MM.1S (cell line): ENCODE measurements at regions not wholly inside any gene's neighbourhood (a gene's known extent, or its start where the extent isn't known, plus 50 kb on each side); places are given as distances from the start of the nearest gene placed in this dataset.
"Not testable (repeated sequence)": the region's sequence is repeated elsewhere in the genome, so short reads cannot be mapped to it uniquely, and the experiment has no call there.

ENCODE experiments used
- DNase-seq: peaks from one replicate; pipeline ENCODE4 v3.0.0-alpha.2; 2015
- H2AFZ ChIP-seq: fragments of 300-600 bp; sonication (generic); 2 replicates; pipeline ENCODE4 v1.6.0; 2016; ENCODE audit warnings: antibody characterized with exemption, low read length
- H3F3A ChIP-seq: fragments of 300-600 bp; sonication (generic); 2 replicates; pipeline ENCODE4 v1.6.1; 2016; ENCODE audit warnings: mild to moderate bottlenecking, antibody characterized with exemption, low read length, moderate library complexity, mixed read lengths; ENCODE audit not compliant: insufficient read depth
- H3K27ac ChIP-seq: fragments of 300-600 bp; sonication (generic); 2 replicates; pipeline ENCODE4 v1.5.1; 2016; ENCODE audit warnings: mild to moderate bottlenecking, low read length
- H3K27me3 ChIP-seq: fragments of 300-600 bp; sonication (generic); replicated peaks from 2 replicates; pipeline ENCODE4 v1.6.0; 2016; ENCODE audit warnings: low read length; ENCODE audit not compliant: insufficient read depth
- H3K36me3 ChIP-seq: fragments of 300-600 bp; sonication (generic); replicated peaks from 2 replicates; pipeline ENCODE4 v1.6.1; 2016; ENCODE audit warnings: mild to moderate bottlenecking, low read length, mixed read lengths; ENCODE audit not compliant: insufficient read depth
- H3K4me1 ChIP-seq: fragments of 300-600 bp; sonication (generic); 2 replicates; pipeline ENCODE4 v1.6.1; 2016; ENCODE audit warnings: low read length, mixed read lengths
- H3K4me2 ChIP-seq: fragments of 300-600 bp; sonication (generic); 2 replicates; pipeline ENCODE4 v1.6.0; 2016; ENCODE audit warnings: low read depth, low read length
- H3K4me3 ChIP-seq: fragments of 300-600 bp; sonication (generic); 2 replicates; pipeline ENCODE4 v1.5.1; 2016; ENCODE audit warnings: low read length, mixed read lengths
- H3K79me2 ChIP-seq: fragments of 300-600 bp; sonication (generic); 2 replicates; pipeline ENCODE4 v1.6.1; 2016; ENCODE audit warnings: mixed run types, low read length, mixed read lengths
- H3K9ac ChIP-seq: fragments of 300-600 bp; sonication (generic); 2 replicates; pipeline ENCODE4 v1.6.1; 2016; ENCODE audit warnings: low read length, mixed read lengths
- H3K9me2 ChIP-seq: fragments of 300-600 bp; sonication (generic); replicated peaks from 2 replicates; pipeline ENCODE4 v1.6.1; 2016; ENCODE audit warnings: mild to moderate bottlenecking, low read length, mixed read lengths; ENCODE audit not compliant: insufficient read depth
- H3K9me3 ChIP-seq: fragments of 300-600 bp; sonication (generic); replicated peaks from 2 replicates; pipeline ENCODE4 v1.6.1; 2016; ENCODE audit warnings: mild to moderate bottlenecking, low read length, mixed read lengths; ENCODE audit not compliant: insufficient read depth
- H4K20me1 ChIP-seq: fragments of 300-600 bp; sonication (generic); 2 replicates; pipeline ENCODE4 v1.6.1; 2016; ENCODE audit warnings: mild to moderate bottlenecking, low read length, moderate library complexity, mixed read lengths; ENCODE audit not compliant: insufficient read depth
- CTCF ChIP-seq: fragments of 300-600 bp; sonication (generic); IDR thresholded peaks from 2 replicates; pipeline ENCODE4 v1.5.1; 2016; ENCODE audit warnings: antibody characterized with exemption, low read length, mixed read lengths
- EZH2 ChIP-seq: fragments of 300-600 bp; sonication (generic); optimal IDR thresholded peaks from 2 replicates; pipeline ENCODE3; 2017; ENCODE audit warnings: low read depth, mild to moderate bottlenecking, antibody characterized with exemption, low read length, mixed read lengths
- EZH2phosphoT487 ChIP-seq: fragments of 300-600 bp; sonication (generic); IDR thresholded peaks from 2 replicates; pipeline ENCODE4 v1.6.1; 2018; ENCODE audit warnings: antibody characterized with exemption, low read length

- Histone ChIP-seq H3K4me3 (no peak overlapping the region), H3F3A (no peaks in the 10 kb centered on the region), H3K4me1 (no peaks in the 10 kb centered on the region), H3K79me2 (no peaks in the 10 kb centered on the region), H3K4me2 (no peak overlapping the region), H4K20me1 (no peaks in the 10 kb centered on the region), H3K27me3 (no peaks in the 10 kb centered on the region), H3K9ac (no peak overlapping the region), H3K27ac (no peak overlapping the region), H3K9me2 (no peaks in the 10 kb centered on the region), H3K9me3 (no peaks in the 10 kb centered on the region), H2AFZ (no peak overlapping the region), H3K36me3 (no peaks in the 10 kb centered on the region)
- no peak for TF ChIP-seq EZH2
- no peak for TF ChIP-seq CTCF
- TF ChIP-seq EZH2phosphoT487 = no peak
- DNase-seq = no peak
Observed at GRCh38 chr2:34784701-34785100, 1185.6 kb upstream of the FAM98A start.

GRCh38 chr2:34750742-34751141 lies 1151.6 kb upstream of the FAM98A start:
- not testable (repeated sequence) for H3K27me3 ChIP-seq

GRCh38 chr2:34747643-34748042 lies 1148.5 kb upstream of the FAM98A start:
- H3K4me3 ChIP-seq = no peak overlapping the region
- no peaks in the 10 kb centered on the region for H3K9me3 ChIP-seq
- no peaks in the 10 kb centered on the region for H3K4me1 ChIP-seq
- no peaks in the 10 kb centered on the region for H3K27me3 ChIP-seq
- H2AFZ ChIP-seq = no peak overlapping the region
- H3K9me2 ChIP-seq = no peaks in the 10 kb centered on the region
- H3F3A ChIP-seq = no peaks in the 10 kb centered on the region
- H3K9ac ChIP-seq = no peak overlapping the region
- no peaks in the 10 kb centered on the region for H3K36me3 ChIP-seq
- no peaks in the 10 kb centered on the region for H3K79me2 ChIP-seq
- H4K20me1 ChIP-seq = no peaks in the 10 kb centered on the region
- no peak overlapping the region for H3K4me2 ChIP-seq
- DNase-seq = no peak
- no peak overlapping the region for H3K27ac ChIP-seq
- no peak for TF ChIP-seq EZH2
- no peak for TF ChIP-seq EZH2phosphoT487
- TF ChIP-seq CTCF = no peak

More at GRCh38 chr2:34750742-34751141, 1151.6 kb upstream of the FAM98A start:
- not testable (repeated sequence) for H3K4me2 ChIP-seq, H3K4me3 ChIP-seq, H2AFZ ChIP-seq, H3K9ac ChIP-seq, H3K9me2 ChIP-seq, H3K27ac ChIP-seq, H3K4me1 ChIP-seq, DNase-seq, H3K79me2 ChIP-seq, H3K36me3 ChIP-seq, H3K9me3 ChIP-seq, H4K20me1 ChIP-seq, H3F3A ChIP-seq

- H4K20me1 ChIP-seq = no peaks in the 10 kb centered on the region
- no peak overlapping the region for H2AFZ ChIP-seq
- TF ChIP-seq EZH2phosphoT487 = no peak
- peak; percentile 28 for TF ChIP-seq CTCF
- H3K9ac ChIP-seq = no peak overlapping the region
- H3F3A ChIP-seq = no peaks in the 10 kb centered on the region
- H3K4me3 ChIP-seq = no peak overlapping the region
- no peaks in the 10 kb centered on the region for H3K36me3 ChIP-seq
- H3K27me3 ChIP-seq = no peaks in the 10 kb centered on the region
- H3K9me3 ChIP-seq = no peaks in the 10 kb centered on the region
- H3K27ac ChIP-seq = no peak overlapping the region
- DNase-seq = no peak
- no peak overlapping the region for H3K4me2 ChIP-seq
- no peaks in the 10 kb centered on the region for H3K79me2 ChIP-seq
- H3K9me2 ChIP-seq = no peaks in the 10 kb centered on the region
- no peaks in the 10 kb centered on the region for H3K4me1 ChIP-seq
Observed at GRCh38 chr2:34738691-34739090, 1139.6 kb upstream of the FAM98A start.
